ENCODE measurements at regions not wholly inside any gene's neighbourhood (a gene's known extent, or its start where the extent isn't known, plus 50 kb on each side); places are given as distances from the start of the nearest gene placed in this dataset.

GRCh38 chr9:680106-680505 lies 161.4 kb upstream of the DMRT1 start:
- ATAC-seq (no peak), DNase-seq (ENCODE audit: low spot score) (no peak)
- no peak overlapping the region for H3K4me3 Mint-ChIP-seq
- no peaks in the 10 kb centered on the region for H3K36me3 Mint-ChIP-seq
- H3K27me3 Mint-ChIP-seq: peaks cover 0 to 4% of the 10 kb centered on the region in 2 donors
- no peaks in the 10 kb centered on the region for H3K9me3 Mint-ChIP-seq
- H3K4me1 Mint-ChIP-seq (ENCODE audit: low read depth in 2 of 2): peaks cover 15 to 17% of the 10 kb centered on the region in 2 donors
- no peak overlapping the region for H3K27ac Mint-ChIP-seq

GRCh38 chr9:682633-683508 lies 158.6 kb upstream of the DMRT1 start:
- peaks cover 0 to 4% of the 10 kb centered on the region in 2 donors for H3K27me3 Mint-ChIP-seq
- peaks cover 4 to 6% of the 10 kb centered on the region in 2 donors for H3K4me1 Mint-ChIP-seq (ENCODE audit: low read depth in 2 of 2)
- DNase-seq (ENCODE audit: low spot score) (no peak), ATAC-seq (no peak)
- H3K4me3 Mint-ChIP-seq: no peak overlapping the region
- H3K9me3 Mint-ChIP-seq: no peaks in the 10 kb centered on the region
- no peaks in the 10 kb centered on the region for H3K36me3 Mint-ChIP-seq
- H3K27ac Mint-ChIP-seq: no peak overlapping the region

- H3K36me3 Mint-ChIP-seq: no peaks in the 10 kb centered on the region
- ATAC-seq: no peak
- no peak overlapping the region for H3K27ac Mint-ChIP-seq
- H3K27me3 Mint-ChIP-seq: peaks cover 0 to 4% of the 10 kb centered on the region in 2 donors
- no peak overlapping the region for H3K4me3 Mint-ChIP-seq
- DNase-seq (ENCODE audit: low spot score): no peak
- peaks cover 0 to 3% of the 10 kb centered on the region in 2 donors for H3K4me1 Mint-ChIP-seq (ENCODE audit: low read depth in 2 of 2)
- H3K9me3 Mint-ChIP-seq: no peaks in the 10 kb centered on the region
These were observed 157.9 kb upstream of the DMRT1 start for GRCh38 chr9:683509-684021.

GRCh38 chr9:684054-684890 lies 157.2 kb upstream of the DMRT1 start:
- Mint-ChIP-seq H3K4me3 (no peak overlapping the region), H3K27me3 (peaks cover 0 to 4% of the 10 kb centered on the region in 2 donors), H3K9me3 (no peaks in the 10 kb centered on the region), H3K36me3 (no peaks in the 10 kb centered on the region), H3K4me1 (ENCODE audit: low read depth in 2 of 2) (no peaks in the 10 kb centered on the region), H3K27ac (no peak overlapping the region)
- DNase-seq (ENCODE audit: low spot score) (no peak), ATAC-seq (no peak)

- DNase-seq (ENCODE audit: low spot score): no peak
- H3K36me3 Mint-ChIP-seq: no peaks in the 10 kb centered on the region
- H3K9me3 Mint-ChIP-seq: no peaks in the 10 kb centered on the region
- no peak for ATAC-seq
- H3K27ac Mint-ChIP-seq: no peak overlapping the region
- no peaks in the 10 kb centered on the region for H3K4me1 Mint-ChIP-seq (ENCODE audit: low read depth in 2 of 2)
- H3K27me3 Mint-ChIP-seq: peaks cover 0 to 4% of the 10 kb centered on the region in 2 donors
- H3K4me3 Mint-ChIP-seq: no peak overlapping the region
These were observed 156.6 kb upstream of the DMRT1 start for GRCh38 chr9:684941-685340.

- no peak for DNase-seq (ENCODE audit: low spot score)
- no peak for ATAC-seq
- Mint-ChIP-seq H3K4me3 (no peak overlapping the region), H3K36me3 (no peaks in the 10 kb centered on the region), H3K9me3 (no peaks in the 10 kb centered on the region), H3K4me1 (ENCODE audit: low read depth in 2 of 2) (no peaks in the 10 kb centered on the region), H3K27me3 (peaks cover 0 to 6% of the 10 kb centered on the region in 2 donors), H3K27ac (no peak overlapping the region)
These were observed 155.1 kb upstream of the DMRT1 start for GRCh38 chr9:686321-686813.

GRCh38 chr9:687034-687785 lies 154.3 kb upstream of the DMRT1 start:
- Mint-ChIP-seq H3K9me3 (no peaks in the 10 kb centered on the region), H3K4me1 (ENCODE audit: low read depth in 2 of 2) (no peaks in the 10 kb centered on the region), H3K4me3 (no peak overlapping the region), H3K27me3 (peaks cover 0 to 6% of the 10 kb centered on the region in 2 donors), H3K27ac (no peak overlapping the region), H3K36me3 (no peaks in the 10 kb centered on the region)
- no peak for DNase-seq (ENCODE audit: low spot score)
- ATAC-seq: no peak

- Mint-ChIP-seq H3K36me3 (no peaks in the 10 kb centered on the region), H3K27me3 (peaks cover 0 to 2% of the 10 kb centered on the region in 2 donors), H3K4me3 (no peak overlapping the region), H3K27ac (no peak overlapping the region), H3K4me1 (ENCODE audit: low read depth in 2 of 2) (no peaks in the 10 kb centered on the region), H3K9me3 (no peaks in the 10 kb centered on the region)
- DNase-seq (ENCODE audit: low spot score): no peak
- no peak for ATAC-seq
These were observed 153.5 kb upstream of the DMRT1 start for GRCh38 chr9:687994-688393.

- H3K36me3 Mint-ChIP-seq: no peaks in the 10 kb centered on the region
- ATAC-seq (no peak), DNase-seq (ENCODE audit: low spot score) (no peak)
- H3K27ac Mint-ChIP-seq: no peak overlapping the region
- no peaks in the 10 kb centered on the region for H3K9me3 Mint-ChIP-seq
- peaks cover 5 to 7% of the 10 kb centered on the region in 2 donors for H3K4me1 Mint-ChIP-seq (ENCODE audit: low read depth in 2 of 2)
- H3K27me3 Mint-ChIP-seq: peaks cover 0 to 6% of the 10 kb centered on the region in 2 donors
- H3K4me3 Mint-ChIP-seq: no peak overlapping the region
These were observed 150.9 kb upstream of the DMRT1 start for GRCh38 chr9:690517-691111.

GRCh38 chr9:691825-692400 lies 149.6 kb upstream of the DMRT1 start:
- H3K27ac Mint-ChIP-seq: no peak overlapping the region
- no peak overlapping the region for H3K4me3 Mint-ChIP-seq
- no peak for ATAC-seq
- DNase-seq (ENCODE audit: low spot score): no peak
- H3K36me3 Mint-ChIP-seq: no peaks in the 10 kb centered on the region
- H3K27me3 Mint-ChIP-seq: peaks cover 0 to 10% of the 10 kb centered on the region in 2 donors
- peaks cover 7 to 8% of the 10 kb centered on the region in 2 donors for H3K4me1 Mint-ChIP-seq (ENCODE audit: low read depth in 2 of 2)
- no peaks in the 10 kb centered on the region for H3K9me3 Mint-ChIP-seq

- H3K36me3 Mint-ChIP-seq: no peaks in the 10 kb centered on the region
- H3K9me3 Mint-ChIP-seq: no peaks in the 10 kb centered on the region
- DNase-seq (ENCODE audit: low spot score) (no peak), ATAC-seq (no peak)
- peaks cover 0 to 10% of the 10 kb centered on the region in 2 donors for H3K27me3 Mint-ChIP-seq
- peaks cover 7 to 8% of the 10 kb centered on the region in 2 donors for H3K4me1 Mint-ChIP-seq (ENCODE audit: low read depth in 2 of 2)
- H3K4me3 Mint-ChIP-seq: no peak overlapping the region
- H3K27ac Mint-ChIP-seq: no peak overlapping the region
These were observed 148.8 kb upstream of the DMRT1 start for GRCh38 chr9:692636-693129.

- ATAC-seq (no peak), DNase-seq (ENCODE audit: low spot score) (no peak)
- no peak overlapping the region for H3K27ac Mint-ChIP-seq
- peaks cover 0 to 10% of the 10 kb centered on the region in 2 donors for H3K27me3 Mint-ChIP-seq
- H3K4me3 Mint-ChIP-seq: no peak overlapping the region
- H3K36me3 Mint-ChIP-seq: no peaks in the 10 kb centered on the region
- H3K9me3 Mint-ChIP-seq: no peaks in the 10 kb centered on the region
- H3K4me1 Mint-ChIP-seq (ENCODE audit: low read depth in 2 of 2): peaks cover 7 to 8% of the 10 kb centered on the region in 2 donors
These were observed 148.1 kb upstream of the DMRT1 start for GRCh38 chr9:693201-694091.

Data from natural killer cell treated with Interleukin-12 subunit alpha and Interleukin-12 subunit beta and Interleukin-15 and Interleukin-18, amount 100 ng/mL, for 72 hours (primary cell).